A549 (cell line): ENCODE measurements at regions not wholly inside any gene's neighbourhood (a gene's known extent, or its start where the extent isn't known, plus 50 kb on each side); places are given as distances from the start of the nearest gene placed in this dataset.

Experiments used
- ATAC-seq, 2 experiments: fragments of 200-7000 bp in 1 of 2; fragments of >200 bp in 1 of 2; cut with Nextera tagmentation in 1 of 2; cut with Tn5 transposase in 1 of 2; 3 replicates each; pipeline versions ENCODE4 v1.8.0 to v1.9.1; 2018 to 2020; ENCODE audit warnings: mild to moderate bottlenecking in 1 of 2, moderate library complexity in 1 of 2
- CTCF ChIA-PET: fragments of 300-600 bp; sonication (Branson Sonifier 250); formaldehyde crosslinking; extraction: SDS; loops from one replicate; lab custom pipeline; 2021; ENCODE audit warnings: antibody characterized with exemption, inconsistent platforms; lab: Yijun Ruan, JAX
- POLR2A ChIA-PET: fragments of 350-600 bp; formaldehyde crosslinking; extraction: SDS; loops from one replicate; lab custom pipeline; 2021; ENCODE audit warnings: antibody characterized with exemption, inconsistent platforms; lab: Yijun Ruan, JAX
- DNase-seq, 2 experiments: peaks; one replicate each; pipeline versions ENCODE4 v3.0.0 to v3.0.0-alpha.2; 2011 to 2016; ENCODE audit warnings: low read depth in 1 of 2, low spot score in 1 of 2
- FAIRE-seq: peaks from 2 replicates; lab custom pipeline; 2011; peaks lifted over from hg19 to GRCh38; lab: Jason Lieb, UNC
- H3K27ac ChIP-seq, 2 experiments: fragments of >200 bp; sonication (Bioruptor Twin); formaldehyde crosslinking; 3 replicates each; pipeline ENCODE4 v1.5.1; 2016 to 2017
- H3K4me1 ChIP-seq: fragments of >200 bp; sonication (Bioruptor Twin); formaldehyde crosslinking; 3 replicates; pipeline ENCODE4 v1.6.1; 2016
- H3K4me2 ChIP-seq: fragments of >200 bp; sonication (Bioruptor Twin); formaldehyde crosslinking; 3 replicates; pipeline ENCODE4 v1.6.1; 2016
- H3K4me3 ChIP-seq: fragments of >200 bp; sonication (Bioruptor Twin); formaldehyde crosslinking; 3 replicates; pipeline ENCODE4 v1.5.1; 2016
- H3K9me3 ChIP-seq: fragments of >200 bp; sonication (Bioruptor Twin); formaldehyde crosslinking; 3 replicates; pipeline ENCODE4 v1.6.1; 2016
- BCL3 ChIP-seq: fragments of >200 bp; sonication (Bioruptor Twin); formaldehyde crosslinking; IDR thresholded peaks from 3 replicates; pipeline ENCODE4 v1.6.1; 2016
- BHLHE40 ChIP-seq: IDR thresholded peaks from 2 replicates; pipeline ENCODE4 v1.6.1; 2012; ENCODE audit warnings: low read depth, low read length, inconsistent platforms
- CEBPB ChIP-seq, 2 experiments: fragments of >200 bp in 1 of 2; sonication (Bioruptor Twin) in 1 of 2; formaldehyde crosslinking in 1 of 2; IDR thresholded peaks; 2 replicates each; pipeline ENCODE4 v1.6.1; 2012 to 2016
- CHD2 ChIP-seq: fragments of 150-350 bp; IDR thresholded peaks from 2 replicates; pipeline ENCODE4 v1.6.1; 2014; ENCODE audit warnings: low read length; ENCODE audit not compliant: partially characterized antibody
- CHD4 ChIP-seq: fragments of 200-600 bp; sonication (generic); IDR thresholded peaks from 2 replicates; pipeline ENCODE4 v1.6.1; 2016; ENCODE audit warnings: antibody characterized with exemption, mild to moderate bottlenecking, borderline replicate concordance
- E2F6 ChIP-seq: IDR thresholded peaks from 2 replicates; pipeline ENCODE4 v1.6.1; 2012; ENCODE audit warnings: low read depth, borderline replicate concordance
- EHF ChIP-seq: fragments of 250-450 bp; sonication (Bioruptor Pico); IDR thresholded peaks from 2 replicates; pipeline ENCODE4 v1.5.0; 2020; ENCODE audit warnings: mild to moderate bottlenecking
- ELK1 ChIP-seq: fragments of 150-350 bp; IDR thresholded peaks from 2 replicates; pipeline ENCODE4 v1.6.1; 2014; ENCODE audit warnings: low read depth, mild to moderate bottlenecking, low read length
- FOXS1 ChIP-seq: fragments of 250-450 bp; sonication (Bioruptor Pico); IDR thresholded peaks from 2 replicates; pipeline ENCODE4 v1.5.0; 2020; ENCODE audit warnings: mild to moderate bottlenecking, moderate library complexity
- HDAC2 ChIP-seq: fragments of 200-600 bp; sonication (generic); IDR thresholded peaks from 2 replicates; pipeline ENCODE4 v1.6.1; 2016
- HOXA7 ChIP-seq: fragments of 250-450 bp; sonication (Bioruptor Pico); IDR thresholded peaks from 2 replicates; pipeline ENCODE4 v1.5.0; 2020; ENCODE audit warnings: mild to moderate bottlenecking, moderate library complexity
- HOXB13 ChIP-seq: fragments of 250-450 bp; sonication (Bioruptor Pico); IDR thresholded peaks from 2 replicates; pipeline ENCODE4 v1.5.0; 2020; ENCODE audit warnings: low read depth, mild to moderate bottlenecking, moderate library complexity
- KDM1A ChIP-seq: fragments of 200-600 bp; sonication (generic); IDR thresholded peaks from 2 replicates; pipeline ENCODE4 v1.6.1; 2016; ENCODE audit warnings: low read depth, mild to moderate bottlenecking
- MYC ChIP-seq: IDR thresholded peaks from 2 replicates; pipeline ENCODE4 v1.6.1; 2012; ENCODE audit warnings: mild to moderate bottlenecking, inconsistent platforms, low read length, improper control_type of control experiment, borderline replicate concordance
- NFE2L2 ChIP-seq: fragments of 150-350 bp; conservative IDR thresholded peaks from 2 replicates; pipeline ENCODE4 v1.6.1; 2014; ENCODE audit warnings: low read length
- NPAS2 ChIP-seq: fragments of 250-450 bp; sonication (Bioruptor Pico); IDR thresholded peaks from 2 replicates; pipeline ENCODE4 v1.8.0; 2022; ENCODE audit warnings: mild to moderate bottlenecking, moderate library complexity, borderline replicate concordance
- POLR2AphosphoS2 ChIP-seq: conservative IDR thresholded peaks from 2 replicates; pipeline ENCODE4 v1.6.1; 2012; ENCODE audit warnings: low read length, improper control_type of control experiment, inconsistent platforms
- RFX5 ChIP-seq: fragments of 450-650 bp; IDR thresholded peaks from 2 replicates; pipeline ENCODE4 v1.7.1; 2014; ENCODE audit warnings: antibody characterized with exemption, mild to moderate bottlenecking, moderate library complexity
- SREBF2 ChIP-seq: fragments of 450-650 bp; IDR thresholded peaks from 2 replicates; pipeline ENCODE4 v1.6.1; 2014; ENCODE audit warnings: mild to moderate bottlenecking, moderate library complexity
- TFCP2L1 ChIP-seq: fragments of 250-450 bp; sonication (Bioruptor Pico); IDR thresholded peaks from 2 replicates; pipeline ENCODE4 v1.5.0; 2021; ENCODE audit warnings: mild to moderate bottlenecking
- ZC3H11A ChIP-seq: fragments of 450-650 bp; IDR thresholded peaks from 2 replicates; pipeline ENCODE4 v1.6.1; 2014; ENCODE audit warnings: antibody characterized with exemption, mild to moderate bottlenecking
- ZFP36 ChIP-seq: fragments of 450-650 bp; IDR thresholded peaks from 2 replicates; pipeline ENCODE4 v1.6.1; 2014; ENCODE audit warnings: borderline replicate concordance; ENCODE audit not compliant: partially characterized antibody
- ZNF302 ChIP-seq: fragments of 250-450 bp; sonication (Bioruptor Pico); IDR thresholded peaks from 2 replicates; pipeline ENCODE4 v1.9.0; 2021; ENCODE audit warnings: inconsistent platforms, mild to moderate bottlenecking, moderate library complexity
- WGBS: methylation state at CpG from one replicate; pipeline ENCODE4 v1.1.6; 2017; ENCODE audit errors: missing lambda C conversion rate; 5-methylcytosine and 5-hydroxymethylcytosine counted together

GRCh38 chr21:28025111-28025510, 967.6 kb downstream of the LTN1 start:
- no peak overlapping the region for H3K4me3 ChIP-seq
- CTCF ChIA-PET: no interaction called here
- FAIRE-seq: no peak
- no peak overlapping the region for H3K27ac ChIP-seq
- no peak overlapping the region for H3K4me2 ChIP-seq
- 9% methylated on average over 1 of the region's 1 CpG for WGBS
- no peak for ATAC-seq
- TF ChIP-seq NPAS2 (CRISPR knock-in tag) (no peak), NFE2L2 (no peak), SREBF2 (no peak), TFCP2L1 (CRISPR knock-in tag) (no peak), POLR2AphosphoS2 (no peak), KDM1A (no peak), ZNF302 (CRISPR knock-in tag) (no peak), BHLHE40 (no peak), BCL3 (no peak), CEBPB (IDR thresholded peaks at IDR 0.05) (no peak)
- H3K4me1 ChIP-seq: no peaks in the 10 kb centered on the region
- DNase-seq: no peak
- POLR2A ChIA-PET: no interaction called here
- H3K9me3 ChIP-seq: no peaks in the 10 kb centered on the region

- Histone ChIP-seq H3K9me3 (no peaks in the 10 kb centered on the region), H3K4me3 (no peak overlapping the region), H3K4me2 (no peak overlapping the region)
- DNase-seq (no peak), ATAC-seq (no peak), FAIRE-seq (no peak)
- WGBS: 10% methylated on average over 6 of the region's 15 CpGs
- CTCF ChIA-PET: no interaction called here
- no peak for TF ChIP-seq NFE2L2
- TF ChIP-seq TFCP2L1 (CRISPR knock-in tag): no peak
- no peak for TF ChIP-seq RFX5
- TF ChIP-seq ZC3H11A: no peak
- no peak for TF ChIP-seq ZFP36
- TF ChIP-seq HOXA7 (CRISPR knock-in tag): no peak
- no peak for TF ChIP-seq CHD4
- no peak for TF ChIP-seq CHD2
- TF ChIP-seq EHF (CRISPR knock-in tag): no peak
- TF ChIP-seq ELK1: no peak
- TF ChIP-seq E2F6: no peak
- no peak for TF ChIP-seq FOXS1 (CRISPR knock-in tag)
- TF ChIP-seq HOXB13 (CRISPR knock-in tag): no peak
- no peak for TF ChIP-seq HDAC2
- TF ChIP-seq MYC: no peak
- TF ChIP-seq, all 56 proteins: peak for 0
- no peaks in the 10 kb centered on the region for H3K4me1 ChIP-seq
- POLR2A ChIA-PET: no interaction called here
- no peak overlapping the region for H3K27ac ChIP-seq
These were observed 973.7 kb downstream of the LTN1 start for GRCh38 chr21:28018741-28019669.
